Astrocyte (in vitro differentiated cells and primary cell): ENCODE measurements at regions not wholly inside any gene's neighbourhood (a gene's known extent, or its start where the extent isn't known, plus 50 kb on each side); places are given as distances from the start of the nearest gene placed in this dataset.

Experiments
- CTCF ChIP-seq: IDR thresholded peaks from 2 replicates; pipeline ENCODE4 v1.5.1; 2011; ENCODE audit warnings: low read depth, mild to moderate bottlenecking, inconsistent platforms, low read length, moderate library complexity; ENCODE audit not compliant: insufficient read depth
- EZH2 ChIP-seq: IDR thresholded peaks from 2 replicates; pipeline ENCODE4 v1.6.1; 2012; ENCODE audit warnings: mild to moderate bottlenecking, low read length, inconsistent platforms; ENCODE audit not compliant: insufficient read depth

DNA sequence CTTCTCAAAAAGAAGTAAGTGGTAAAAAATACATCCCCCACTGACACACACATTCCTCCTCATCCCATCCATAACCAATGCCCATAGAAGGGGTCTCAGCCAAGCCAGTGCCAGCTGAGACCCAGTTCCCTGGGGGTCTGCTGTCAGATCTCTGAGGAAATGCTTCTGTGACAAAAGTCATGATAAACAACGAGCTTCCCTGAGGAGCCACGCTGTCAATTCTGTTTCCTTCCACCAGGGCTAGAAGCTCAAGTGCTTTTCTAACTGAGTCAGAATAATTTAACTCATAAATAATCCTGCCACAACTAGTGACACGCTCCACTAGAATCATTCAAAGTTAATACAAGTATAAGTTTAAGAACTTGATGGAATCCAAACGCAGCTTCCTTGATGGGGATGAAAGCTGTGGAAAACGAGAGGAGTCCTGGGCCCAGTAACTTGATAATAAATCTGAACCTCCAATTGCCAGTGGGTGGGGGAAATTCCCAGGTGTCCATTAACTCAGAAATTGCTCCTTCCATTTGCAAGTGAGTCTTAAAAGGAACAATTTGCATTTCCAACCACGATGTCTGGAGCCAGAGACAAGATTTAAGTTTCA lies 348.7 kb upstream of the LMCD1 start:
- TF ChIP-seq CTCF = no peak
- TF ChIP-seq EZH2 = no peak
